ENCODE measurements at regions not wholly inside any gene's neighbourhood (a gene's known extent, or its start where the extent isn't known, plus 50 kb on each side); places are given as distances from the start of the nearest gene placed in this dataset.

- TF ChIP-seq CTCF (conservative IDR thresholded peaks at IDR 0.05; ENCODE audit: low read depth in 2 of 2) = no peak
- no peak for TF ChIP-seq NANOG (IDR thresholded peaks at IDR 0.05; ENCODE audit: borderline replicate concordance)
- no peak for TF ChIP-seq ETS1 (IDR thresholded peaks at IDR 0.05)
Measured at GRCh38 chr6:170098428-170099170, 192.3 kb downstream of the DLL1 start (continued).

GRCh38 chr6:170097505-170098427, 193.1 kb downstream of the DLL1 start:
- ATAC-seq = no peak
- Histone ChIP-seq H3F3A (replicated peaks; ENCODE audit: low read depth) (no peaks in the 10 kb centered on the region), H3K36me3 (ENCODE audit: insufficient read depth) (no peaks in the 10 kb centered on the region), H3K79me2 (replicated peaks; ENCODE audit: insufficient read depth) (no peaks in the 10 kb centered on the region), H4K20me1 (replicated peaks; ENCODE audit: insufficient read depth) (no peaks in the 10 kb centered on the region), H3K9me2 (ENCODE audit: insufficient read depth) (0 out of 2 replicates have a peak, but pooled peaks cover 3% of the 10 kb centered on the region), H3K4me1 (ENCODE audit: insufficient read depth) (no peaks in the 10 kb centered on the region), H3K4me3 (no peak overlapping the region), H3K4me2 (no peak overlapping the region), H3K27me3 (ENCODE audit: insufficient read depth) (no peaks in the 10 kb centered on the region), H3K27ac (ENCODE audit: low read depth) (no peak overlapping the region), H2AFZ (no peak overlapping the region)
- DNase-seq (ENCODE audit: low spot score) = no peak
- Mint-ChIP-seq H3K36me3 (ENCODE audit: low read depth) (no peaks in the 10 kb centered on the region), H3K4me3 (no peak overlapping the region), H3K27me3 (ENCODE audit: insufficient read depth, low read depth, poor library complexity) (peaks cover 16% of the 10 kb centered on the region), H3K4me1 (peaks cover 9% of the 10 kb centered on the region; the same call in 2 of the 3 replicates), H3K9me3 (peaks cover 12% of the 10 kb centered on the region; the same call in 2 of the 3 replicates), H3K27ac (no peak overlapping the region)
- no peak for TF ChIP-seq CTCF (conservative IDR thresholded peaks at IDR 0.05; ENCODE audit: low read depth in 2 of 2)
- TF ChIP-seq JUNB (IDR thresholded peaks at IDR 0.05; ENCODE audit: unreplicated experiment) = no peak
- no peak for TF ChIP-seq CREB1 (CRISPR knock-in tag; IDR thresholded peaks at IDR 0.05; ENCODE audit: low read depth)
- no peak for TF ChIP-seq ZNF331 (CRISPR knock-in tag; IDR thresholded peaks at IDR 0.05; ENCODE audit: low read depth)
- TF ChIP-seq EZH2 (IDR thresholded peaks at IDR 0.05; ENCODE audit: low read depth, unreplicated experiment) = no peak
- TF ChIP-seq NANOG (IDR thresholded peaks at IDR 0.05; ENCODE audit: borderline replicate concordance) = no peak
- TF ChIP-seq ZNF114 (CRISPR knock-in tag; IDR thresholded peaks at IDR 0.05) = no peak
- TF ChIP-seq STAT1 (IDR thresholded peaks at IDR 0.05; ENCODE audit: unreplicated experiment) = no peak
- no peak for TF ChIP-seq EZH2phosphoT487 (IDR thresholded peaks at IDR 0.05; ENCODE audit: unreplicated experiment)
- TF ChIP-seq REST (IDR thresholded peaks at IDR 0.05; ENCODE audit: unreplicated experiment) = no peak
- TF ChIP-seq ETS1 (IDR thresholded peaks at IDR 0.05) = no peak

All from GM23338 (cell line).